WTC11 (cell line): ENCODE measurements at regions not wholly inside any gene's neighbourhood (a gene's known extent, or its start where the extent isn't known, plus 50 kb on each side); places are given as distances from the start of the nearest gene placed in this dataset.

Experiments
- ATAC-seq: fragments of 200-7000 bp; cut with Tn5 transposase; 2 replicates; pipeline ENCODE4 v1.10.0; 2021; ENCODE audit warnings: mild to moderate bottlenecking, moderate library complexity
- CTCF ChIA-PET: fragments of 300-600 bp; sonication (Branson Sonifier 250); formaldehyde crosslinking; loops from one replicate; lab custom pipeline; 2021; ENCODE audit warnings: antibody characterized with exemption; lab: Charles Lee
- POLR2A ChIA-PET: fragments of 350-600 bp; sonication (Branson Sonifier 250); formaldehyde crosslinking; loops from one replicate; lab custom pipeline; 2021; ENCODE audit warnings: antibody characterized with exemption; lab: Charles Lee
- DNase-seq: peaks from one replicate; pipeline ENCODE4 v3.0.0; 2021; ENCODE audit warnings: low spot score
- H3K27ac Mint-ChIP-seq: 2 replicates; pipeline ENCODE4 v1.8.0; 2021; ENCODE audit warnings: mixed read lengths
- H3K27me3 Mint-ChIP-seq: 2 replicates; pipeline ENCODE4 v1.8.0; 2021; ENCODE audit warnings: low read depth, mild to moderate bottlenecking, moderate library complexity, mixed read lengths
- H3K36me3 Mint-ChIP-seq: 2 replicates; pipeline ENCODE4 v1.8.0; 2021; ENCODE audit warnings: mixed read lengths
- H3K4me1 Mint-ChIP-seq: 2 replicates; pipeline ENCODE4 v1.8.0; 2022; ENCODE audit warnings: mixed read lengths
- H3K4me3 Mint-ChIP-seq: 2 replicates; pipeline ENCODE4 v1.8.0; 2021; ENCODE audit warnings: mild to moderate bottlenecking, moderate library complexity, mixed read lengths
- H3K9me3 Mint-ChIP-seq: 2 replicates; pipeline ENCODE4 v1.8.0; 2021; ENCODE audit warnings: mixed read lengths
- CDX4 ChIP-seq: fragments of 250-450 bp; sonication (Bioruptor Pico); IDR thresholded peaks from 2 replicates; pipeline ENCODE4 v1.9.0; 2021; ENCODE audit warnings: moderate library complexity, mild to moderate bottlenecking, inconsistent platforms, borderline replicate concordance
- CREB1 ChIP-seq: sonication (generic); formaldehyde crosslinking; IDR thresholded peaks from 2 replicates; pipeline ENCODE4 v1.8.0; 2023; ENCODE audit warnings: mild to moderate bottlenecking, missing genetic modification reagents
- CTCF ChIP-seq: fragments of 200-600 bp; IDR thresholded peaks from 2 replicates; pipeline ENCODE4 v1.8.0; 2022; ENCODE audit warnings: antibody characterized with exemption
- ERG ChIP-seq: fragments of 250-450 bp; sonication (Bioruptor Pico); IDR thresholded peaks from 2 replicates; pipeline ENCODE4 v1.8.0; 2021; ENCODE audit warnings: mild to moderate bottlenecking
- ESRRA ChIP-seq: sonication (generic); formaldehyde crosslinking; IDR thresholded peaks from 2 replicates; pipeline ENCODE4 v1.8.1; 2022; ENCODE audit warnings: mild to moderate bottlenecking, missing genetic modification reagents, borderline replicate concordance
- ETV6 ChIP-seq: sonication (generic); formaldehyde crosslinking; IDR thresholded peaks from 2 replicates; pipeline ENCODE4 v1.8.1; 2022; ENCODE audit warnings: mild to moderate bottlenecking, missing genetic modification reagents
- FOXK1 ChIP-seq: sonication (generic); formaldehyde crosslinking; IDR thresholded peaks from 2 replicates; pipeline ENCODE4 v1.8.0; 2022; ENCODE audit warnings: mild to moderate bottlenecking, moderate library complexity, missing genetic modification reagents
- GRHL2 ChIP-seq: fragments of 250-450 bp; sonication (Bioruptor Pico); IDR thresholded peaks from 2 replicates; pipeline ENCODE4 v1.8.0; 2022; ENCODE audit warnings: mild to moderate bottlenecking, moderate library complexity; ENCODE audit not compliant: insufficient replicate concordance, severe bottlenecking
- HMGA2 ChIP-seq: fragments of 250-450 bp; sonication (Bioruptor Pico); IDR thresholded peaks from 2 replicates; pipeline ENCODE4 v1.4.0; 2021; ENCODE audit warnings: mild to moderate bottlenecking, moderate library complexity
- NFE2L1 ChIP-seq: sonication (generic); formaldehyde crosslinking; IDR thresholded peaks from 2 replicates; pipeline ENCODE4 v1.8.1; 2023; ENCODE audit warnings: missing genetic modification reagents
- NFYB ChIP-seq: sonication (generic); formaldehyde crosslinking; conservative IDR thresholded peaks from 2 replicates; pipeline ENCODE4 v1.8.0; 2022; ENCODE audit warnings: low read depth, missing genetic modification reagents
- NR1H2 ChIP-seq: sonication (generic); formaldehyde crosslinking; IDR thresholded peaks from 2 replicates; pipeline ENCODE4 v1.9.0; 2021; ENCODE audit warnings: mild to moderate bottlenecking, moderate library complexity, missing genetic modification reagents
- NR2C2 ChIP-seq: sonication (generic); formaldehyde crosslinking; IDR thresholded peaks from 2 replicates; pipeline ENCODE4 v1.8.0; 2022; ENCODE audit warnings: mild to moderate bottlenecking, missing genetic modification reagents
- PREB ChIP-seq: sonication (generic); formaldehyde crosslinking; IDR thresholded peaks from 2 replicates; pipeline ENCODE4 v1.8.1; 2022; ENCODE audit warnings: mild to moderate bottlenecking, missing genetic modification reagents, moderate library complexity, borderline replicate concordance
- PRRX2 ChIP-seq: fragments of 250-450 bp; sonication (Bioruptor Pico); IDR thresholded peaks from 2 replicates; pipeline ENCODE4 v1.8.0; 2021; ENCODE audit warnings: mild to moderate bottlenecking
- STAT6 ChIP-seq: sonication (generic); formaldehyde crosslinking; conservative IDR thresholded peaks from 2 replicates; pipeline ENCODE4 v1.8.1; 2023; ENCODE audit warnings: mild to moderate bottlenecking, low read depth, missing genetic modification reagents, moderate library complexity
- USF1 ChIP-seq: sonication (generic); formaldehyde crosslinking; IDR thresholded peaks from 2 replicates; pipeline ENCODE4 v1.8.0; 2022; ENCODE audit warnings: mild to moderate bottlenecking, missing genetic modification reagents
- ZNF138 ChIP-seq: sonication (generic); formaldehyde crosslinking; conservative IDR thresholded peaks from 2 replicates; pipeline ENCODE4 v1.8.1; 2022; ENCODE audit warnings: mild to moderate bottlenecking, moderate library complexity, missing genetic modification reagents
- ZNF396 ChIP-seq: fragments of 250-450 bp; sonication (Bioruptor Pico); IDR thresholded peaks from 2 replicates; pipeline ENCODE4 v1.8.0; 2021; ENCODE audit warnings: mild to moderate bottlenecking, moderate library complexity, borderline replicate concordance
- ZNF416 ChIP-seq: fragments of 250-450 bp; sonication (Bioruptor Pico); IDR thresholded peaks from 2 replicates; pipeline ENCODE4 v1.9.0; 2021; ENCODE audit warnings: mild to moderate bottlenecking, inconsistent platforms
- ZNF423 ChIP-seq: fragments of 250-450 bp; sonication (Bioruptor Pico); IDR thresholded peaks from 2 replicates; pipeline ENCODE4 v2.1.2; 2022; ENCODE audit warnings: mild to moderate bottlenecking, moderate library complexity
- ZNF532 ChIP-seq: fragments of 250-450 bp; sonication (Bioruptor Pico); IDR thresholded peaks from 2 replicates; pipeline ENCODE4 v1.9.0; 2021; ENCODE audit warnings: mild to moderate bottlenecking, borderline replicate concordance

GRCh38 chr9:2311920-2312319 is 296.8 kb downstream of the SMARCA2 start (continued):
- TF ChIP-seq ESRRA (no peak), ZNF532 (CRISPR knock-in tag) (no peak), NR1H2 (CRISPR knock-in tag) (no peak), NR2C2 (CRISPR knock-in tag) (no peak), CDX4 (CRISPR knock-in tag) (no peak), PRRX2 (CRISPR knock-in tag) (no peak)

GRCh38 chr9:2313512-2313911 is 298.4 kb downstream of the SMARCA2 start:
- peaks cover 83% of the 10 kb centered on the region for H3K36me3 Mint-ChIP-seq
- TF ChIP-seq STAT6 (CRISPR knock-in tag) (no peak), USF1 (CRISPR knock-in tag) (no peak), CDX4 (CRISPR knock-in tag) (no peak), CREB1 (CRISPR knock-in tag) (no peak), CTCF (no peak), ZNF138 (CRISPR knock-in tag) (no peak), ETV6 (CRISPR knock-in tag) (no peak), ERG (CRISPR knock-in tag) (no peak), GRHL2 (CRISPR knock-in tag) (no peak), FOXK1 (no peak), ZNF423 (CRISPR knock-in tag) (no peak), ZNF416 (CRISPR knock-in tag) (no peak), PREB (no peak), NFE2L1 (CRISPR knock-in tag) (no peak), HMGA2 (CRISPR knock-in tag) (no peak), NFYB (no peak), ZNF396 (CRISPR knock-in tag) (no peak)
- H3K4me1 Mint-ChIP-seq = no peaks in the 10 kb centered on the region
- no peak for ATAC-seq
- H3K4me3 Mint-ChIP-seq = no peak overlapping the region
- H3K9me3 Mint-ChIP-seq = peaks cover 93% of the 10 kb centered on the region
- POLR2A ChIA-PET = no interaction called here
- H3K27me3 Mint-ChIP-seq = peaks cover 27% of the 10 kb centered on the region
- no peak overlapping the region for H3K27ac Mint-ChIP-seq
- no peak for DNase-seq
- CTCF ChIA-PET = no interaction called here
